ENCODE measurements at regions not wholly inside any gene's neighbourhood (a gene's known extent, or its start where the extent isn't known, plus 50 kb on each side); places are given as distances from the start of the nearest gene placed in this dataset.

- no peaks in the 10 kb centered on the region for H3K36me3 ChIP-seq
- DNase-seq: no peak
- H3K4me1 ChIP-seq: no peaks in the 10 kb centered on the region
- H3K27me3 ChIP-seq: no peaks in the 10 kb centered on the region
- WGBS, 2 donors: 71 to 84% methylated on average over 4 to 5 of the region's 5 CpGs
- H3K27ac ChIP-seq: no peak overlapping the region
- no peak for TF ChIP-seq POLR2A (IDR thresholded peaks at IDR 0.05)
- TF ChIP-seq CTCF (IDR thresholded peaks at IDR 0.05): no peak
- intact Hi-C loops (cut with DNase I): no loop called here
- H3K9me3 ChIP-seq: no peaks in the 10 kb centered on the region
- no peak overlapping the region for H3K4me3 ChIP-seq
These were observed 1469.4 kb upstream of the TMEM132C start for GRCh38 chr12:126797525-126797924.

- 80 to 84% methylated on average over 4 to 5 of the region's 5 CpGs for WGBS, 2 donors
These were observed 1468.5 kb upstream of the TMEM132C start for GRCh38 chr12:126798449-126798848.

GRCh38 chr12:126807312-126807865 is 1459.6 kb upstream of the TMEM132C start:
- intact Hi-C loops (cut with DNase I): no loop called here
- H3K4me1 ChIP-seq: no peaks in the 10 kb centered on the region
- no peaks in the 10 kb centered on the region for H3K9me3 ChIP-seq
- no peak for TF ChIP-seq POLR2A (IDR thresholded peaks at IDR 0.05)
- no peak for TF ChIP-seq CTCF (IDR thresholded peaks at IDR 0.05)
- DNase-seq: no peak
- no peaks in the 10 kb centered on the region for H3K27me3 ChIP-seq
- WGBS, 2 donors: 24% methylated on average over 4 of the region's 4 CpGs
- H3K4me3 ChIP-seq: no peak overlapping the region
- H3K36me3 ChIP-seq: no peaks in the 10 kb centered on the region
- H3K27ac ChIP-seq: no peak overlapping the region

More at GRCh38 chr12:126798449-126798848, 1468.5 kb upstream of the TMEM132C start:
- H3K9me3 ChIP-seq: no peaks in the 10 kb centered on the region
- intact Hi-C loops (cut with DNase I): no loop called here
- no peak for DNase-seq
- H3K4me1 ChIP-seq: no peaks in the 10 kb centered on the region
- no peaks in the 10 kb centered on the region for H3K27me3 ChIP-seq
- no peak overlapping the region for H3K4me3 ChIP-seq
- H3K27ac ChIP-seq: no peak overlapping the region
- H3K36me3 ChIP-seq: no peaks in the 10 kb centered on the region
- TF ChIP-seq CTCF (IDR thresholded peaks at IDR 0.05) (no peak), POLR2A (IDR thresholded peaks at IDR 0.05) (no peak)

- no peaks in the 10 kb centered on the region for H3K36me3 ChIP-seq
These were observed 1455.6 kb upstream of the TMEM132C start for GRCh38 chr12:126811391-126811790.

DNA sequence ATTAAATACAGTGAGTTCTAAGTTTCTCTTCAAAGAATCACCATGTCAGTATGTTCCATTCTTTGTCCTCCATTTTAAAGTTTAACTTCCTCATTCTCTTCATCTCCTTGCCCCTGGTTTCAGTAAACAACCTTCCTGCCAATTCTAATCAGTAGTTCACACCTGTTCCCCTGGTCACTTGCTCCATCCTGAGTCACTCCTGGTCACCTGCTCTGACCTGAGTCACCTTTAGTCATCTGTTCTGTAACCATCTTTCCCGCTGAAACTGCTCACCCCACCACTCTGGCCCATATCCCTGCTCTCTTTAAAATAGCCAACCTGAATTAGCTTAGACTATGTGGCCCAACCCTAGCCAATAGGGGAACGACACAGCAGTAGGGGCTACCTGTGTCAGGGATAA is 1447.4 kb upstream of the TMEM132C start:
- TF ChIP-seq POLR2A (IDR thresholded peaks at IDR 0.05) (no peak), CTCF (IDR thresholded peaks at IDR 0.05) (no peak)
- no peaks in the 10 kb centered on the region for H3K36me3 ChIP-seq
- 39 to 62% methylated on average over 2 of the region's 2 CpGs for WGBS, 2 donors

More at GRCh38 chr12:126811391-126811790, 1455.6 kb upstream of the TMEM132C start:
- intact Hi-C loops (cut with DNase I): no loop called here
- WGBS, 2 donors: 18 to 28% methylated on average over 3 of the region's 3 CpGs
- Histone ChIP-seq H3K9me3 (no peaks in the 10 kb centered on the region), H3K4me3 (no peak overlapping the region), H3K27me3 (no peaks in the 10 kb centered on the region), H3K4me1 (no peaks in the 10 kb centered on the region), H3K27ac (no peak overlapping the region)
- no peak for DNase-seq
- TF ChIP-seq POLR2A (IDR thresholded peaks at IDR 0.05): no peak

More for the DNA sequence above, 1447.4 kb upstream of the TMEM132C start:
- Histone ChIP-seq H3K4me3 (no peak overlapping the region), H3K9me3 (peaks cover 0 to 16% (median 11%) of the 10 kb centered on the region in 3 donors), H3K4me1 (no peaks in the 10 kb centered on the region), H3K27me3 (no peaks in the 10 kb centered on the region), H3K27ac (no peak overlapping the region)
- intact Hi-C loops (cut with DNase I): no loop called here
- no peak for DNase-seq
